ENCODE measurements at regions not wholly inside any gene's neighbourhood (a gene's known extent, or its start where the extent isn't known, plus 50 kb on each side); places are given as distances from the start of the nearest gene placed in this dataset.

DNA sequence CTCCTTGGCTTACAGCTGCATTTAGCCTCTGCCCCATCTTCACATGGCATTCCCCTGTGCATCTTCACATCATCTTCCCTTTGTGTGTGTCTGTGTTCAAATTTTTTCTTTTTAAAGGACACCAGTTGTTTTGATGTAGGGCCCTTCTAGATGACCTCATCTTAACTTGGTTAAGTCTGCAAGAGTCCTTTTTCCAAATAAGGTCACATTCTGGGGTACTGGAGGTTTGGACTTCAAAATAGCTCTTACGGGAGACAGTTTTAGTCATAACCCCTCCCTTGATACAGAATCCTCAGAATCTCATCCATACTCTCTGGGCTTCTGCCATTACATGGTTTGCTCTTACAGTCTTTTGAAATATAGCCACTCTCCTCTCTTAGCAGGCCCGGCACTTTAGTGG lies 231.5 kb upstream of the ATP6AP2 start:
- TF ChIP-seq FOSB (CRISPR knock-in tag; IDR thresholded peaks at IDR 0.05): no peak
- TF ChIP-seq SREBF2 (IDR thresholded peaks at IDR 0.05): no peak
- no peak for TF ChIP-seq POLR2A (IDR thresholded peaks at IDR 0.05; ENCODE audit: low read length)
- TF ChIP-seq, protein P1, sequence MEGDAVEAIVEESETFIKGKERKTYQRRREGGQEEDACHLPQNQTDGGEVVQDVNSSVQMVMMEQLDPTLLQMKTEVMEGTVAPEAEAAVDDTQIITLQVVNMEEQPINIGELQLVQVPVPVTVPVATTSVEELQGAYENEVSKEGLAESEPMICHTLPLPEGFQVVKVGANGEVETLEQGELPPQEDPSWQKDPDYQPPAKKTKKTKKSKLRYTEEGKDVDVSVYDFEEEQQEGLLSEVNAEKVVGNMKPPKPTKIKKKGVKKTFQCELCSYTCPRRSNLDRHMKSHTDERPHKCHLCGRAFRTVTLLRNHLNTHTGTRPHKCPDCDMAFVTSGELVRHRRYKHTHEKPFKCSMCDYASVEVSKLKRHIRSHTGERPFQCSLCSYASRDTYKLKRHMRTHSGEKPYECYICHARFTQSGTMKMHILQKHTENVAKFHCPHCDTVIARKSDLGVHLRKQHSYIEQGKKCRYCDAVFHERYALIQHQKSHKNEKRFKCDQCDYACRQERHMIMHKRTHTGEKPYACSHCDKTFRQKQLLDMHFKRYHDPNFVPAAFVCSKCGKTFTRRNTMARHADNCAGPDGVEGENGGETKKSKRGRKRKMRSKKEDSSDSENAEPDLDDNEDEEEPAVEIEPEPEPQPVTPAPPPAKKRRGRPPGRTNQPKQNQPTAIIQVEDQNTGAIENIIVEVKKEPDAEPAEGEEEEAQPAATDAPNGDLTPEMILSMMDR (IDR thresholded peaks at IDR 0.05): no peak
- TF ChIP-seq USF2 (IDR thresholded peaks at IDR 0.05): no peak
- TF ChIP-seq, protein P2, sequence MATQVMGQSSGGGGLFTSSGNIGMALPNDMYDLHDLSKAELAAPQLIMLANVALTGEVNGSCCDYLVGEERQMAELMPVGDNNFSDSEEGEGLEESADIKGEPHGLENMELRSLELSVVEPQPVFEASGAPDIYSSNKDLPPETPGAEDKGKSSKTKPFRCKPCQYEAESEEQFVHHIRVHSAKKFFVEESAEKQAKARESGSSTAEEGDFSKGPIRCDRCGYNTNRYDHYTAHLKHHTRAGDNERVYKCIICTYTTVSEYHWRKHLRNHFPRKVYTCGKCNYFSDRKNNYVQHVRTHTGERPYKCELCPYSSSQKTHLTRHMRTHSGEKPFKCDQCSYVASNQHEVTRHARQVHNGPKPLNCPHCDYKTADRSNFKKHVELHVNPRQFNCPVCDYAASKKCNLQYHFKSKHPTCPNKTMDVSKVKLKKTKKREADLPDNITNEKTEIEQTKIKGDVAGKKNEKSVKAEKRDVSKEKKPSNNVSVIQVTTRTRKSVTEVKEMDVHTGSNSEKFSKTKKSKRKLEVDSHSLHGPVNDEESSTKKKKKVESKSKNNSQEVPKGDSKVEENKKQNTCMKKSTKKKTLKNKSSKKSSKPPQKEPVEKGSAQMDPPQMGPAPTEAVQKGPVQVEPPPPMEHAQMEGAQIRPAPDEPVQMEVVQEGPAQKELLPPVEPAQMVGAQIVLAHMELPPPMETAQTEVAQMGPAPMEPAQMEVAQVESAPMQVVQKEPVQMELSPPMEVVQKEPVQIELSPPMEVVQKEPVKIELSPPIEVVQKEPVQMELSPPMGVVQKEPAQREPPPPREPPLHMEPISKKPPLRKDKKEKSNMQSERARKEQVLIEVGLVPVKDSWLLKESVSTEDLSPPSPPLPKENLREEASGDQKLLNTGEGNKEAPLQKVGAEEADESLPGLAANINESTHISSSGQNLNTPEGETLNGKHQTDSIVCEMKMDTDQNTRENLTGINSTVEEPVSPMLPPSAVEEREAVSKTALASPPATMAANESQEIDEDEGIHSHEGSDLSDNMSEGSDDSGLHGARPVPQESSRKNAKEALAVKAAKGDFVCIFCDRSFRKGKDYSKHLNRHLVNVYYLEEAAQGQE (IDR thresholded peaks at IDR 0.05): no peak
- no peak for TF ChIP-seq ESRRA (IDR thresholded peaks at IDR 0.05; ENCODE audit: borderline replicate concordance, low read length)
- TF ChIP-seq, protein P3, sequence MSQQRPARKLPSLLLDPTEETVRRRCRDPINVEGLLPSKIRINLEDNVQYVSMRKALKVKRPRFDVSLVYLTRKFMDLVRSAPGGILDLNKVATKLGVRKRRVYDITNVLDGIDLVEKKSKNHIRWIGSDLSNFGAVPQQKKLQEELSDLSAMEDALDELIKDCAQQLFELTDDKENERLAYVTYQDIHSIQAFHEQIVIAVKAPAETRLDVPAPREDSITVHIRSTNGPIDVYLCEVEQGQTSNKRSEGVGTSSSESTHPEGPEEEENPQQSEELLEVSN (IDR thresholded peaks at IDR 0.05; ENCODE audit: borderline replicate concordance, low read depth): no peak
- TF ChIP-seq EP300 (IDR thresholded peaks at IDR 0.05): no peak
- TF ChIP-seq EHMT2 (IDR thresholded peaks at IDR 0.05; ENCODE audit: low read depth): no peak
- TF ChIP-seq ZSCAN20 (CRISPR knock-in tag; IDR thresholded peaks at IDR 0.05): no peak
- no peak for TF ChIP-seq KDM1A (IDR thresholded peaks at IDR 0.05; ENCODE audit: low read depth)
- no peak for TF ChIP-seq MAZ (IDR thresholded peaks at IDR 0.05; ENCODE audit: borderline replicate concordance, low read depth, low read length)
- TF ChIP-seq HOXA7 (CRISPR knock-in tag; IDR thresholded peaks at IDR 0.05): no peak
